CD4-positive, alpha-beta T cell (primary cell): ENCODE measurements at regions not wholly inside any gene's neighbourhood (a gene's known extent, or its start where the extent isn't known, plus 50 kb on each side); places are given as distances from the start of the nearest gene placed in this dataset.

Source experiments
- ATAC-seq: fragments of 200-7000 bp; cut with Tn5 transposase; one replicate; pipeline ENCODE4 v1.10.0; 2022; ENCODE audit warnings: mild to moderate bottlenecking; ENCODE audit not compliant: poor library complexity
- CTCF ChIA-PET: fragments of 350-600 bp; sonication (Branson Sonifier 250); formaldehyde crosslinking; loops from one replicate; lab custom pipeline; 2021; ENCODE audit warnings: antibody characterized with exemption, inconsistent platforms; lab: Charles Lee
- POLR2A ChIA-PET: fragments of 350-600 bp; sonication (Branson Sonifier 250); formaldehyde crosslinking; loops from one replicate; lab custom pipeline; 2021; ENCODE audit warnings: antibody characterized with exemption, inconsistent platforms; lab: Charles Lee
- DNase-seq, 14 experiments: peaks; one replicate each; pipeline ENCODE4 v3.0.0-alpha.2; 2013 to 2020; ENCODE audit warnings: mixed read lengths in 2 of 14
- H3K27ac ChIP-seq, 2 donors: one replicate each; pipeline versions ENCODE4 v1.5.1 to v1.7.0; 2013; ENCODE audit warnings: low read length in 2 of 2, low read depth in 1 of 2, mild to moderate bottlenecking in 1 of 2
- H3K27me3 ChIP-seq, 2 experiments: 1 replicate in 1 of 2; 2 replicates in 1 of 2; pipeline versions ENCODE4 v1.6.1 to v1.7.0; 2013; ENCODE audit warnings: low read length in 2 of 2, control low read depth in 1 of 2, mild to moderate bottlenecking in 1 of 2, moderate library complexity in 1 of 2; ENCODE audit not compliant: insufficient read depth in 2 of 2, control insufficient read depth in 1 of 2
- H3K36me3 ChIP-seq: one replicate; pipeline ENCODE4 v1.6.1; 2013; ENCODE audit warnings: low read length, control low read depth; ENCODE audit not compliant: insufficient read depth
- H3K4me1 ChIP-seq: one replicate; pipeline ENCODE4 v1.6.1; 2013; ENCODE audit warnings: low read length, control low read depth; ENCODE audit not compliant: insufficient read depth
- H3K4me3 ChIP-seq: one replicate; pipeline ENCODE4 v1.5.1; 2013; ENCODE audit warnings: mild to moderate bottlenecking, low read length, moderate library complexity
- H3K9me3 ChIP-seq, 2 experiments: 1 replicate in 1 of 2; 2 replicates in 1 of 2; pipeline versions ENCODE4 v1.6.1 to v1.7.0; 2013; ENCODE audit warnings: low read length in 2 of 2, mild to moderate bottlenecking in 2 of 2, control low read depth in 1 of 2, moderate library complexity in 1 of 2; ENCODE audit not compliant: control insufficient read depth in 1 of 2, insufficient read depth in 1 of 2
- H3K27ac Mint-ChIP-seq: one replicate; pipeline ENCODE4 v1.8.0; 2020; ENCODE audit warnings: mixed read lengths
- H3K27me3 Mint-ChIP-seq: one replicate; pipeline ENCODE4 v1.8.0; 2021; ENCODE audit warnings: mixed read lengths
- H3K36me3 Mint-ChIP-seq: one replicate; pipeline ENCODE4 v1.8.0; 2021; ENCODE audit warnings: low read depth, mixed read lengths
- H3K4me1 Mint-ChIP-seq: one replicate; pipeline ENCODE4 v1.8.0; 2021; ENCODE audit warnings: low read depth, mixed read lengths
- H3K4me3 Mint-ChIP-seq: one replicate; pipeline ENCODE4 v1.8.0; 2020; ENCODE audit warnings: mild to moderate bottlenecking, mixed read lengths
- H3K9me3 Mint-ChIP-seq: one replicate; pipeline ENCODE4 v1.8.0; 2020; ENCODE audit warnings: mixed read lengths
- intact Hi-C, 2 experiments: fragments of 100-400 bp; cut with DNase I in 1 of 2; cut with micrococcal nuclease in 1 of 2; formaldehyde crosslinking; loops; one replicate each; pipeline versions ENCODE4 v1.15.1 to v1.9.0; 2023 to 2025; cut with DNase I, micrococcal nuclease
- TF ChIP-seq, protein P1 (sequence below): fragments of 200-600 bp; IDR thresholded peaks from one replicate; pipeline ENCODE4 v1.8.0; 2022; ENCODE audit warnings: antibody characterized with exemption, mild to moderate bottlenecking

GRCh38 chr22:48669986-48670716, 1157.5 kb downstream of the BRD1 start:
- Mint-ChIP-seq H3K27ac (no peak overlapping the region), H3K4me1 (no peaks in the 10 kb centered on the region), H3K9me3 (peaks cover 4% of the 10 kb centered on the region), H3K36me3 (no peaks in the 10 kb centered on the region), H3K4me3 (no peak overlapping the region), H3K27me3 (no peaks in the 10 kb centered on the region)
- ChIA-PET CTCF (no interaction called here), POLR2A (no interaction called here)
- no peaks in the 10 kb centered on the region for H3K27me3 ChIP-seq
- peaks cover 9 to 57% of the 10 kb centered on the region in 2 experiments for H3K9me3 ChIP-seq
- H3K4me1 ChIP-seq, result no peaks in the 10 kb centered on the region
- DNase-seq, result no peak
- intact Hi-C loops, result no loop called here
- TF ChIP-seq, protein P1, sequence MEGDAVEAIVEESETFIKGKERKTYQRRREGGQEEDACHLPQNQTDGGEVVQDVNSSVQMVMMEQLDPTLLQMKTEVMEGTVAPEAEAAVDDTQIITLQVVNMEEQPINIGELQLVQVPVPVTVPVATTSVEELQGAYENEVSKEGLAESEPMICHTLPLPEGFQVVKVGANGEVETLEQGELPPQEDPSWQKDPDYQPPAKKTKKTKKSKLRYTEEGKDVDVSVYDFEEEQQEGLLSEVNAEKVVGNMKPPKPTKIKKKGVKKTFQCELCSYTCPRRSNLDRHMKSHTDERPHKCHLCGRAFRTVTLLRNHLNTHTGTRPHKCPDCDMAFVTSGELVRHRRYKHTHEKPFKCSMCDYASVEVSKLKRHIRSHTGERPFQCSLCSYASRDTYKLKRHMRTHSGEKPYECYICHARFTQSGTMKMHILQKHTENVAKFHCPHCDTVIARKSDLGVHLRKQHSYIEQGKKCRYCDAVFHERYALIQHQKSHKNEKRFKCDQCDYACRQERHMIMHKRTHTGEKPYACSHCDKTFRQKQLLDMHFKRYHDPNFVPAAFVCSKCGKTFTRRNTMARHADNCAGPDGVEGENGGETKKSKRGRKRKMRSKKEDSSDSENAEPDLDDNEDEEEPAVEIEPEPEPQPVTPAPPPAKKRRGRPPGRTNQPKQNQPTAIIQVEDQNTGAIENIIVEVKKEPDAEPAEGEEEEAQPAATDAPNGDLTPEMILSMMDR, result no peak
- ATAC-seq, result no peak
- no peak overlapping the region for H3K27ac ChIP-seq
- H3K4me3 ChIP-seq, result no peak overlapping the region
- no peaks in the 10 kb centered on the region for H3K36me3 ChIP-seq

DNA sequence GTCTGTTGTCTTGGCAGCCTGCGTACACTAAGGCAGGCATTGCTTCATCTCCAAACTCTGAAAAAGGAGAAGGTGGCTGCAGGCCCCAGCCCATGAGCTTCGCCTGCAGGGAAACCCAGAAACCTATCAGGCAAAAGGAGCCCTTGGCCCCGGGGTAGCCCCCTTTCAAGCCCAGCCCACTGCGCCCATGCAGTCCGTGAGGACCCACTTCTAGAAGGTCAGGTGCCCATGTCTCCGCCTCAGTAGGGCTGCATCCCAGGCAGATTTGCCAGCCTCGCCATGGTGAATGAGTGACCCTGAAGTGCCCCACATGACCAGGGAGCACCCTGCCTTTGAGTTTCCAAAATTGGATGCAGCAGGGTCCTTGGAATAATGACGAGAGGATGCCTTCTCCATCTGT, 1158.4 kb downstream of the BRD1 start:
- ATAC-seq, result no peak
- TF ChIP-seq, protein P1, result no peak
- H3K27ac Mint-ChIP-seq, result no peak overlapping the region

GRCh38 chr22:48667289-48667688, 1160.4 kb downstream of the BRD1 start:
- CTCF ChIA-PET, result no interaction called here
- POLR2A ChIA-PET, result no interaction called here

More for the DNA sequence above, 1158.4 kb downstream of the BRD1 start:
- Mint-ChIP-seq H3K4me3 (no peak overlapping the region), H3K9me3 (peaks cover 7% of the 10 kb centered on the region), H3K4me1 (no peaks in the 10 kb centered on the region), H3K27me3 (no peaks in the 10 kb centered on the region), H3K36me3 (no peaks in the 10 kb centered on the region)
- no peak for DNase-seq
- H3K36me3 ChIP-seq, result no peaks in the 10 kb centered on the region
- H3K4me3 ChIP-seq, result no peak overlapping the region
- H3K9me3 ChIP-seq, result peaks cover 11 to 52% of the 10 kb centered on the region in 2 experiments
- H3K27ac ChIP-seq, result no peak overlapping the region
- H3K27me3 ChIP-seq, result no peaks in the 10 kb centered on the region
- POLR2A ChIA-PET, result no interaction called here
- CTCF ChIA-PET, result no interaction called here
- no peaks in the 10 kb centered on the region for H3K4me1 ChIP-seq
- intact Hi-C loops, result no loop called here

More at GRCh38 chr22:48667289-48667688, 1160.4 kb downstream of the BRD1 start:
- no peaks in the 10 kb centered on the region for H3K27me3 Mint-ChIP-seq
- H3K9me3 ChIP-seq, result peaks cover 11 to 47% of the 10 kb centered on the region in 2 experiments
- H3K27ac ChIP-seq, result no peak overlapping the region
- no peaks in the 10 kb centered on the region for H3K36me3 ChIP-seq
- no peaks in the 10 kb centered on the region for H3K27me3 ChIP-seq
- TF ChIP-seq, protein P1, result no peak
- H3K9me3 Mint-ChIP-seq, result peaks cover 8% of the 10 kb centered on the region
- intact Hi-C loops, result no loop called here
- no peak overlapping the region for H3K4me3 Mint-ChIP-seq
- H3K36me3 Mint-ChIP-seq, result no peaks in the 10 kb centered on the region
- DNase-seq (no peak), ATAC-seq (no peak)
- no peaks in the 10 kb centered on the region for H3K4me1 ChIP-seq
- H3K4me1 Mint-ChIP-seq, result no peaks in the 10 kb centered on the region
- H3K27ac Mint-ChIP-seq, result no peak overlapping the region
- no peak overlapping the region for H3K4me3 ChIP-seq
